HG03342 (cell line): ENCODE measurements at regions not wholly inside any gene's neighbourhood (a gene's known extent, or its start where the extent isn't known, plus 50 kb on each side); places are given as distances from the start of the nearest gene placed in this dataset.

ENCODE experiments used
- ATAC-seq: cut with Tn5 transposase; IDR thresholded peaks from one replicate; pipeline ENCODE4 v1.9.1; 2021; ENCODE audit warnings: mild to moderate bottlenecking, moderate library complexity; ENCODE audit not compliant: unreplicated experiment

DNA sequence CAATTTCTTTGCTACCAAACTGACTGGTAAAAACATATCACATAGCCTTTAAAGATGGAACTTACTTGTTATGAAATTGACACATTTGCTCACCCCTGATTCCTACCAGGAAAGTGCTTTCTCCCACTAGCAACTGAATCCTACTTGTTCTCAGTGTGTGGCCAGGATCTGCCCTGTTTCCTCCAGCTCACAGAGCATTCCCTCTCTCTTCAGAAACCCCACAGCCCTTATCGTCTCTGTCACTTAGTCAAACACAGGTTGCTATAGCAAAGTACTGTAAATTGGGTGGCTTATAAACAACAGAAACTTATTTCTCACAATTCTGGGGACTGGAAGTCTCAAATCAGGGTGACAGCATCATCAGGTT lies 265.2 kb upstream of the BOD1L1 start:
- no peak for ATAC-seq

DNA sequence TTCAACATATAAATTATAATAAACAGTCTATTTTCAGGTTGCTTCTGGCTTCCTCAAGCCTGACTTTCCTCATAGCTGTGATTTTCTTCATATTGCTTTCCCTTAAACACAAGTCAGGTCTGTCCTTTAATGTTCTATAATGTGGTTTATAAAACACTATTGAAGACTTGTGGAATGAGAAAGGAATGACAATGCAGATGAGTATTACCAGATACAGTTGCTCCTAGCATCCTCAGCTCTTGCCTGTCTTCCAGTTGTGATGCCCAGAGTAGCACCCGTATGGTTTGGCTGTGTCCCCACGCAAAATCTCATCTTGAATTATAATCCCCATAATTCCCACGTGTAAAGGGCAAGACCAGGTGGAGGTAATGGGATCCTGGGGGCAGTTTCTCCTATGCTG lies 265.7 kb upstream of the BOD1L1 start:
- no peak for ATAC-seq

DNA sequence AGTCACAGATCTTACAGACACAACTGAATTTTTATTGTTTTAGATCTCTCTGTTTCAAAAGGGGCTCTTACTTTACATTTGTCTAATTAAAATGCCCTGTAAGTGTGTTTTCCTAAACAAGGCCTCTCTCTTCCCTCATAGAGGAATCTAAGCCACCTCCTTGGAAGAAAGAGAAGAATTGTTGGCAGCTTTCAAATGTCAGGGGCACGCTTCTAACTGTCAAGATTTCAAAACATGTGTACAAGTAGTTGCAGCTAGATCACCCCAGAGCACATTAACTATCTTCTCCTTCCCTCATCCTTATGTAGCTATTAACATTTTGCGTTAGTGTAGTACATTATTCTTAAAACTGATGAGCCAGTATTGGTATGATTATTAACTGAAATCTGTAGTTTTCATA lies 266.5 kb upstream of the BOD1L1 start:
- no peak for ATAC-seq

DNA sequence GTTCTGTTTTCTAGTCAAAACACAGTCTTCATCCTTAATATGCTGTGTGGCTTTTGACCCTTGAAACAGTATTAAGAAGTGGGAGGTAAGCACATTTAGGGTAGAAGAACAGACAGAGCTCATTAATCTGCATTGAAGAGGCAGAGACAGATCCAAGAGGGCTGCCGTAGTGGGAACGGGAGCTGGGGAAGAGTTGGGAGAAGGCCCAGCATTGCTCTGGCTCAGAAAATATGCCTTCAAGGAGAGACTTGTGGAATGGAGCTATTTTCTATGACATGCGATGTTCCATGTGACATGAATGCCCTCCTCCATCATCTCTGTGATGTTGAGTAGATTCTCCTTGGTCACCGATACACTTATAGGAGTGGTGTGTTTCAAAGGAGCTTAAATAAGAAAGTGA lies 273.3 kb upstream of the BOD1L1 start:
- no peak for ATAC-seq

DNA sequence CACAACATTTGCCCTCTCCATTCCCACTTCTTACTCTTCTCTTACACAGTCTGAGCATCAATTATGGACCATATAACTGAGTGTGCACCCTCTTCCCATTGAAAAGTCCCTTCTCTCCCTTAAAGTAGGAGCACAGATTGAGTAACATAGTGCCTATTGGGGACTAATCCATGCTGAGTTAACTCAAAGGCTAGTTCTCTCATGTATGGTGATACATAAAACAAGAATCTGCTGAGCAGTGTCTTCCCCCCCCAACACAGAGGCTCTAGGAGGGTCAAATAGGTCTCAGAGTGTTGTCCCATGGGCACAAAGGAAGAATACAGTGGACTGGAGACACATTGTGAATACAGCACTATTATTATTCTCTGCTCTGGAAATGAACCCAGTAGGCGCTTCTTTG lies 274.6 kb upstream of the BOD1L1 start:
- ATAC-seq: no peak

DNA sequence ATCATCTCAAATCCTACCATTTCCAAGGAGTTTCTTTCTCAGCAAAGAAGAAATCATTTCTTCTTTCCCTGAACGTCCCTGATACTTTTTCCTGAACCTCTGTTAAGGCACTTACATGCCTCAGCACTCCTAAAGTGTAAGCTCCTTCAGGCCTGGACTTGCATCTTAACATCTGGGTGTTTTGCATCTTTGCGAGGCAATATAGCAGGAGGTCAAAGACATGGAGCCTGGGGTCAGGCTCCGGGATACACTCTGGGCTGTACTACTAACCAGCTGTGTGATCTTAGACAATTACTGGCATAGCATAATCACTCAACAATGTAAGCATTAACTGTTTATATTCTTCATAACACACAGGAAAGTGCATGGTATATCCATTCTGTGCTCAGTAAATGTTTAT lies 275.5 kb upstream of the BOD1L1 start:
- no peak for ATAC-seq

DNA sequence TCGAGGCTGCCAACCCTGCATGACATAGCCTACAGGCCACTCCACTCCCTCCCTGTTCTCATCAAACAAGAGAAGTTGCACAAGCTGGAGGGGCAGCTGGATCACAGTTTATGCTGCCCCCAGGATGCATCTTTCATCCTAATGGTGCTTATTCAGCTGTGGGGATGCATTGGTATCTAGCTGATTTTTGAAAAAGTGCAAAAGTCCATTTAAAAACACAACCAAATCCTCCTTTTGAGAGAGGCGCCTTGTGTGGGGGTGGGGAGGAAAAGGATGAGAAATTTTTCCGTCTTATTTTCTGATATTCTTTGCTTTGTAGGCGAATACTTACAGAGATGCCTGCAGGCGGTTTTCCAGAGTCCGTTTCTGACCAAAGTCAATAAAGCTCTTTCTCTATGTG lies 276.4 kb upstream of the BOD1L1 start:
- ATAC-seq: no peak

DNA sequence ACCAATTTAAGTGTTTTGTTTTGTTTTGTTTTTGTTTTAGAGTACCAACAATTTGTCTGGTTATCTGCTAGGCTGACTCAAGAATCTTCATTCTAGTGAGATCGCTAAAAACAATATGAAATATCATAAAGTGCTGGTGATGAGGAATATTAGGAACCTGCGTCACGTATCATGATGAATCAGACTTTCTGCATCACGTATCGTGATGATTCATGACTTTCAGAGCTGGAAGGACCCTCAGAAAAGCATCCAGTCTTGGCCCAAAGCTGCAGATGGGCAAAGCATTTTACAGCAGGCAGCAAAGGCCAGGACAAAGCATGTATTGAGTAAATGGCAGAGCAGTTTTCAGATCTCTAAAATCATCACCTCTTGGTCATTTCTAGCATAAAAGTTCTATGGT lies 278.0 kb upstream of the BOD1L1 start:
- no peak for ATAC-seq

DNA sequence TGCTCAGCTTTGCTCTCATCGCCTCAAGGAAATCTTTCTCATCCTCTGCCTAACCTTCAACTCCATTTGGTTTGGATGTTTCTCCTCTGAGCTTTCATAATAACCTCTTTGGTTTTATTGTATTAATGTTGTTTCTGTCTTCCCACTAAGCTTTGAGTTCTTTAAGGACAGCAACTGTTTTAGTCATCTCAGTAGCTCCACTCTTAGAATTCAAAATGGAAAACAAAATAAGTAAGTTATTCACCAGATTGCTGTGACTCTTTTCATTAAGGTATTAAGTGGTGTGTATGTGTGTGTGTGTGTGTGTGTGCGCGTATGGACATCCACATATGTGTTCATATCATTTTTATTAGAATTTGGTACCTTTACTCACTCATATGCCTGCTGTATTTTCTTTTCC lies 279.2 kb upstream of the BOD1L1 start:
- ATAC-seq: no peak

DNA sequence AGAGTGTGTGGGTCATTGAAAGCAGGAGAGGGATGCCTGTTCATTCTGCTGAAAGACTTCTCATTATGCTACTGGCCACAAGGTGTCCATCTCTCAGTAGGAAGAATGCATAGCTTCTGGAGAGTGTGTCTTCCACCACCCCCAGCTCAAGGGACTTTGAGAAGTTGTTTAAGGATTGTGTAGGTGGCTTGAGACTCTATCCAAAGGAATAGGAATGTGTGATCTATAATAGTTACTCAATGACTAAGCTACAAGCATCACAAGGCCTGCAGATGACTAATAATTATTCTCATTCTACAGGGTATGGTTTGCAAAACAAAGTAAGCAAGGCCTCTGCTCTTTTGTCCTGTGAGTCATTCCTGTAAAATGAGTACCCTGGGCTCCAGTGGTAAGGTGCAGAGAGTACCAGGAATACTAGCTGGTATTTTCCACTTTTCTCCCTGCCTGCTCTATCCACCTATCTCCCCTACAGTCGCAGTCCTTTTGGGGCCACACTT lies 279.8 kb upstream of the BOD1L1 start:
- no peak for ATAC-seq

DNA sequence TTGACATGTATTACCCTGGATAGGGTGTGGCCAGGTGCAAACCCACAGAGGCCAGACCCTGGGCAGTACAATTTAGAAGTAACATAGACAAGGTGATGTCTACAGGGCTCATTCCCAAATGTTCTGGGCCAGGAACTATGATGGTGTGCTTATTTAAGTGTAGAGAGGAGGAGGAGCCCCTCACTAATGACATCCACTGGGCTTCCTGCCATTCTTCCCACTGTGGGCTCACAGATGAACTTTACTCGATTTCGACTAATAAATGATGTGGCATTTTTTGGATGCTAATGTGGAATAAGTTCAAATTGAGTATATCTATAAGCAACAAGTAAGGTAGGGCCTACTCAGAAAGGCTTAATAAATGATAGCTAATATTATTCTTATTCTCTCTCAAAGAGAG lies 280.9 kb upstream of the BOD1L1 start:
- no peak for ATAC-seq

DNA sequence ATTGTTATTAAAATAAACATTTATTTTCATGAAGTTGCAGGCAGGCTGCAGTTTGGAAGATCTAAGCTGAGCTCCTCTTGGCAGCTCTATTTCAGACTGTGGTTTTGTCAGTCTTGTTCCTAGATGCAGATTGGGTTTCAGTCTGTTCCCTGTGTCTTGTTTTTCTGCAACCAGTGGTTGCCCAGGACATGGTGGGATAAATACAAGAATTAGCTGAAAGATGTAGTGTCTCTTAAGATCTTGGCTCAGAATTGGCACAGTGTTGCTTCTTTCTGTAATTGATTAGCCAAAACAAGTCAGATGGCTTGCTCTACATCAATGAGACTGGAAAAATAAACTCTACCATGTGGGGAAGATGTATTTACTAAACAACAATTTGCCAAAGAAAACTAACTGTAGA lies 283.0 kb upstream of the BOD1L1 start:
- ATAC-seq: no peak

DNA sequence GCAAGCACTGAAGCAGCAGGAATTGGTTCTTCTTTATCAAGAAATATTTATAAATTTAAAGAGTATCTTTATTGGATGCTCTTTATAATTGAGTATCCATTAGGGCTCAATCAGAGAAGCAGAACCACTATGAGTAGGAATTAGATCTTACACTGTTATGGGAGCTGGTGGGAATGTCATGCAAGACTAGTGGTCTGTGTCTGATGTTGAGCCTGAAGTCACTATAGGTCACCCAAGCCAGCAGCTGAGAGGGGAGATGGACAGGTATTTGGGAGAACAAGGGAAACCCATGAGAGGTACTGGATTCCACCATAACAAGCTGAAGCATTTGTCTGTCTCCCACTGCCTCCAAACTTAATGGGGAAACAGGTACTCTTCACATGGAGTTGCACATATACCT lies 283.7 kb upstream of the BOD1L1 start:
- ATAC-seq: no peak

DNA sequence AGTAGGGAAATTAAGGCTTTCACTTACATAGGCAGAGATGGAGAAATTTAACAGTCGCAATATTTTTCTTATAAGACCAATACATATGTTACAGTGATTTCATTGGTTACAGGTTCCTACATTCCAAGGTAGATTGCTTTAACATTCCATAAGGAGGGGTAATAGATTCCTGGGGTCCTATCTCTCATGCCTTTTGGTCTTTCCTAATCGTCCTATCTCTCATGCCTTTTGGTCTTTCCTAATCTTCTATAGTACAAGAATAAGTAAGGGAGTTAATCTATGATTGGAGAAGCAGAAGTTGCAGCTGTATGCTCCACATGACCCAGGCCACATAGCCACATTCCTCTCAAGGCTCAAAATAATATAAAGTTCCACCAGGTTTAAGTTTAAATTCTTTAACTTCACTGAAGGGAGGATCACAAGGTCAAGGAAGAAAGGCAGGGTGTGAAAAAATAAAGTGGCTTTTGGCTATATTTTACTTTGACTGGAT lies 285.0 kb upstream of the BOD1L1 start:
- no peak for ATAC-seq

DNA sequence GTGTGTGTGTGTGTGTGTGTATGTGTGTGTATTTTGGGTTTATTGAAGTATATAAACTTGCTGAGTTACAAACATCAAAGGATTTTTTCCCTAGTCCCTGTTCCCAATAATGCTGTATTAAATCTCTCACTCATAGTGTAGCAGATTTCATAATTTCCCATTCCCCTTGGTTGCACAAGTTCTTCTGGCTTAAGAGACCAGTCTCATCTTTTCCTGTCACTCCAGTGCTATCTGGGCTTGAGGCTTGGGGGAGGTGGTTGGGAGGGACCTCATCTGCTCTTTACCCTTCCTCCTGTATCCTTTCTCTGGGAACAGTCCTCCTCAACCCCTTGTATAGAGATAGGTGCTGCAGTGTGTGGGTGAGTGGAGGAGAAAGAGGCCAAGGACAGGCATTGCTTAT lies 285.4 kb upstream of the BOD1L1 start:
- no peak for ATAC-seq

DNA sequence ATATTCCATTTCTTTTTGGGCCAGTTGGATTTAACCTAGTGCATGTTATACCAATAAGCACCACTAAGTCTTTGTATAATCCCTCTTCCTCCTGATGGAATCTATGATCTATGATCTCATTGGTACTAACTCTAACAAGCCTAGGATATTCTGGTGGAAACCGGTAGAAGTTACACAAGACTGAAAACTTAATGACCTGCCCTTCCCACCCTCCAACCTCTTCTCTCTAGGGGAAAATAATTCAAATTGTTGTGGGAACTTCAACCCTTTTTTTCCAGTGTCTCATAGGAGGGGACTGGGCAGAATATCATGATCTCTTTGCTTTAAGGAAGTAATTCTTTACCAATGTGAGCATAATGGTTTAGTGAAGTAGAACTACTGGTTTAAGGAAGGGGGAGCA lies 289.5 kb upstream of the BOD1L1 start:
- no peak for ATAC-seq

DNA sequence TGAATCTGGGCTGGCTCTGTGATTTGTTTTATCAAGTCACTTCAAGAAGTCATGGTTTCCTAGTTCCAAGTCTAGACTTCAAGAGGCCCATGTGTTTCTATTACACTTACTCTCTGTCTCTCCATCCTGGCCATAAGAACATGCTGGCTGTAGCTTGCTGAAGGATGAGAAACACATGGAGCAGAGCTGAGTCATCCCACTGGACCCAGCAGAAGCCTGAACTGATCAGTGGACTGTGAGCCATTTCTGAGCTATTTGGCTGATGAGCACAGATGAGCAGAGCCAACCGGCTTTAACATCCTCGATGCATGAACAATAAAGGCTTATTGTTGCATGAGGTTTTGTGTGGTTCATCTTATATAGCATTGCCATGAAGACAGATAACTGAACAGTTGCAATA lies 290.6 kb upstream of the BOD1L1 start:
- ATAC-seq: no peak

DNA sequence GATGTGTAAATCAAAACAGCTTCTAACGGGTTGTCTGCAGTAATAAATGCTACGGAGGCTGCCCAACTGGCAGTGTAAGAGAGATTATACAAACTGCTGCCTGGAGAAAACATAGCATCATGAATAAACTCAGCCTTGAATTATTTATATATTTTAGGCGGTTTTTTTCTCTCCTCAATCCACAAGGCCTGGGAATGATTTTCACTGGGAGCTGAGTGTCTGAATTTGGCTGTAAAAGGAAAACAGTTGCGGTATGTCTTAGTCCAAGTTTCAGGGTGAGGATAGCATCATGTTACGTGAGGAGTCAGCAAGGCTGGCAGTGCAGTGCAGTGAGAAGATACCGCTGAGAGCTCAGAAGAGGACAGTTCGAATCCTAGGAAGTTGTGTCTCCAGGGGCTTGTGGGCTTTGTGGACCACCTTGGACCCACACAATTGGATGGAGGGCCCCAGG lies 291.5 kb upstream of the BOD1L1 start:
- no peak for ATAC-seq

DNA sequence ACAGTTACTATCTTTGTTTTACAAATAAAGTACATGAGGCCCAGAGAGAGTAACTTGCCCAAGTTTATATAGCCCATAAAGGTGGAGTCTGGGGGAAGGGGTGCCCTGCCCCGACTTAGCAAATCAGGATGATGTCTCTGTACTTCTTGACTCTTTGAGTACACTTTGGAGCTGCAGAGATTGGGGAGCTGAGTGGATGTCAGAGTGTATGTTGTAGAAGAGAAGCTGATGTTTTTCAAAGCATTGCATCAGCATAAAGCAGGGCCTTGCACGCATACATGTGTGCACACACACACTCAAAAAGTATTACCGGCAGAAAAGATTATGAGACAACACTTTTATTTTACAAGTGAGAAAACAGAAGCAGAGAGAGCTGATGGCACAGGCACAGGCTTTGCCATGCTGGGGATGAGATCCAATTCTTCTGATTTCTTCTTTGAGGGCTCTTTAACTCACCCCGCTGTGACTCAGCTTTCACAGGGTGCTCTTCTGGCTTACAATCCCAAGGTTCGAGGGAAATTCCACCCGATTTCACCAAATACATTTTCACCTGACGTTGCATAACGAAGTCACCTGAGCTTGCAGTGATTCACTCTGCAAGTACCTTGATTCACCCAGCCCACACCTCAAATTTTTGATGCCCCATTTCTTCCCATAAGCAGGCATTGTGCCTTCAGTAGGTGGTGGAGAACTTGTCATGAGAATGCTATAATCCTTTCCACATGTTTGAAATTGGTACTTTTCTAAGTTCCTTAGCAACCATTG lies 292.8 kb upstream of the BOD1L1 start:
- no peak for ATAC-seq

DNA sequence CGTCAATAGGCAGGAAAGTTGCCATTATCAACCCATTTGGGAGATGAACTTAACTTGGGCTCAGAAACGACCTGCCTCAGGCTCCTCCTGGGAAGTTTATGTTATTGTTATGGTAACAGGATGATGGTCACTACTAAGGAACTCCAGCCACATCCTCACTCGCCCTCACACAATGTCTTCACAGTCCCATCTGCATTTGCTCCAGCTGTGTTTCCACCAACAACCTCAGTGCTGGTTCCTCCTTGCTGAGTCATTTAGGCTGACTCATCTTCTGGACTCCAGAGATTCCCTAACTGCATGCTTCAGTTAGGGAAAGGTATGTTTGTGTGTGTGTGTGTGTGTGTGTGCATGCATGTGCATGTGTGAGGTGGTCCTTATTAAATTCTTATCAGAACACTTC lies 293.4 kb upstream of the BOD1L1 start:
- no peak for ATAC-seq

DNA sequence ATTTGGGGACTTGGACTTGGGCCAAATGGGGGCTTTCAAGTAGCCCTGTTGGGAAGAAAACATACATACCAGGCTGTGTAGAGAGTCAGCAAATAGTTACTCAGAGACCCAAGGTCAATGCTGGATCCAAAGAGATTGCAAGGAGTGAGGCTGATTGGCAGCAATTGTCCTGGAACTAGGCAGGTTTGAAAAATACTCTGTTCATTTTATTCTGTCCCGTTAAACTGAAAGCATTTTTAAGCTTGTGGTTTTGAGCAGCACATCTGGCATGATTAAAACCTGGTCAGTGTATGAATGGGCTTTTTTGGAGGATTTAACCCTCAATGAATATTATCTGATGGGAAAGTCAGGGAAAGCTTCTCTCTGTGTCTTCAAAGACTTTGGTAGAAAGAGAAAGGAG lies 294.3 kb upstream of the BOD1L1 start:
- no peak for ATAC-seq

DNA sequence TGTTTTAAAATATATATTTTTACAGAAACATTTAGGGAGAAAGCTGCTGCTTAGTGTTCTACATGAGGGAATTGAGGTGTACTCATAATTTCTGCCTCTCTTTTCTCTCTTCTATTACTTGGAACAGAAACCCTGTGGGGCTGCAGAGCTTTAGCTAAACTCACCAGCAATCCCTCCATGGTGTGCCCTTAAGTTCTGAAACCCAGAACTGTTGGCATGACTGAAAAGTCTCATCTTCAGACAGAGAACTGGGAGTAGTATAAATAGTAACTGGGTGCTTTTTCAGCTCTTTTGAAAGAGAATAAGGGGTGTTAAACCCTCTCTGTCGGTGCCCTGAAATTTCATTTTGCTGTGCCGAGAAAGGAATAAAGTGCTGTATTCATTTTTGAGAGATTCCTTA lies 294.9 kb upstream of the BOD1L1 start:
- no peak for ATAC-seq
